OCI-LY1 (cell line): ENCODE measurements at regions not wholly inside any gene's neighbourhood (a gene's known extent, or its start where the extent isn't known, plus 50 kb on each side); places are given as distances from the start of the nearest gene placed in this dataset.

ENCODE experiments used
- CTCF ChIP-seq: fragments of 200-600 bp; sonication (generic), shearing (Covaris generic); IDR thresholded peaks from 2 replicates; pipeline ENCODE4 v1.5.1; 2017; ENCODE audit warnings: mild to moderate bottlenecking, antibody characterized with exemption, low read length, moderate library complexity, mixed read lengths
- EZH2 ChIP-seq: fragments of 200-600 bp; sonication (generic), shearing (Covaris generic); IDR thresholded peaks from 2 replicates; pipeline ENCODE4 v1.8.0; 2017; ENCODE audit warnings: borderline replicate concordance, mixed run types, mild to moderate bottlenecking, antibody characterized with exemption, low read length, moderate library complexity, mixed read lengths

- TF ChIP-seq EZH2 (no peak), CTCF (no peak)
Observed at GRCh38 chr4:79163981-79164490, 161.8 kb downstream of the NAA11 start.
